BLaER1 treated with 17β-estradiol and CSF1 and Interleukin-3, amounts not matched to agents 10 nM and 100 nM (cell line): ENCODE measurements at regions not wholly inside any gene's neighbourhood (a gene's known extent, or its start where the extent isn't known, plus 50 kb on each side); places are given as distances from the start of the nearest gene placed in this dataset.

Source experiments
- H3K27ac ChIP-seq, 11 experiments: shearing (Covaris generic); formaldehyde crosslinking; 2 replicates each; pipeline ENCODE4 v1.8.1; 2022
- H3K27me3 ChIP-seq, 11 experiments: shearing (Covaris generic); formaldehyde crosslinking; 2 replicates each; pipeline ENCODE4 v1.8.1; 2022
- H3K36me3 ChIP-seq, 11 experiments: shearing (Covaris generic); formaldehyde crosslinking; 2 replicates each; pipeline ENCODE4 v1.8.1; 2022
- H3K4me1 ChIP-seq, 10 experiments: shearing (Covaris generic); formaldehyde crosslinking; 2 replicates each; pipeline ENCODE4 v1.8.1; 2022
- H3K4me2 ChIP-seq, 11 experiments: shearing (Covaris generic); formaldehyde crosslinking; 2 replicates each; pipeline ENCODE4 v1.8.1; 2022
- H3K4me3 ChIP-seq, 10 experiments: shearing (Covaris generic); formaldehyde crosslinking; 2 replicates each; pipeline ENCODE4 v1.8.1; 2022
- H3K9ac ChIP-seq, 11 experiments: shearing (Covaris generic); formaldehyde crosslinking; 2 replicates each; pipeline ENCODE4 v1.8.1; 2022
- H3K9me3 ChIP-seq, 11 experiments: shearing (Covaris generic); formaldehyde crosslinking; replicated peaks in 1 of 11; 2 replicates each; pipeline ENCODE4 v1.8.1; 2022
- H4K20me1 ChIP-seq, 11 experiments: shearing (Covaris generic); formaldehyde crosslinking; 2 replicates each; pipeline ENCODE4 v1.8.1; 2022
- Cebpa-rat ChIP-seq, 11 experiments: shearing (Covaris generic); IDR thresholded peaks; 2 replicates each; pipeline ENCODE4 v1.8.1; 2022

DNA sequence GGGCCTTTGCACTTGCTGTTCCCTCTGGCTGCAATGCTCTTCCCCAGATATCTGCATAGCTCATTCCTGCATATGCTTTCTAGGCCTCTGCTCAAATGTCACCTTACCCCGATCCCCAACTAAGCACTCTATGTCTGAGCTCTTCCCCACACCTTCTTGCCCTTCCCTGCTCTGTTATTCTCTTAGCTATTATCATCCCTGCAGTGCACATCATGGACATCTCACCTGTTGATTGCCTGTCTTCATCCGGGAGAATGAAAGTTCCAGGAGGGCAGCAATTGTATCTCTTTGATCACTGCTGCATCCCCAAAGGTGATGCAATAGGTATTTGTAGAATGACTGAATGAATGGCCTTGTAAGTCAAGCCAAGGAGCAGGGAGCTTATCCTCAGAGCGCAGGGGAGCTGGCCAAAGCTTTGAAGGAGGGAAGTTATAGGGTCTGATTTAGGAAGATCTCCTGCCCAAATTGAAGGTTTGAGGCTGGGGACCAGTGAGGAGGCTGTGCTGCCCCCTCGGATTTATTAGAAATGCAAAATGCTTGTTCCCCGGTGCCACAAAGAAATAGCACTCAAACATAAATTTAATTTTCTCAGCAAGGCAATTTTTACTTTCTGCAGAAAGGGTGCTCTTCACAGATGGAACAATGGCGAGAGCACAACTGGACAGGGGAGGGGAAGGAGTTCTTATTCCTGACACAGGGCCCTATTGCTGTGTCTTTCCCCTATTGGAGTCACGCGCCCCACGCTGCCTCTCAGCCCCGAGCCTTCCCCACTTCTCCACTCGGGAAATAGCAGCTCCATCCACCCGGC lies 631.1 kb downstream of the MATN1 start:
- Histone ChIP-seq H3K9me3 (peaks cover 30 to 45% (median 35%) of the 10 kb centered on the region in 11 experiments), H3K4me2 (no peak overlapping the region), H4K20me1 (no peaks in the 10 kb centered on the region), H3K4me1 (peaks cover 0 to 22% (median 15%) of the 10 kb centered on the region in 10 experiments; a peak in 12 of 20 replicates), H3K27me3 (no peaks in the 10 kb centered on the region), H3K9ac (no peak overlapping the region), H3K27ac (no peak overlapping the region), H3K4me3 (no peak overlapping the region; a peak in 1 of 20 replicates), H3K36me3 (no peaks in the 10 kb centered on the region; a peak in 2 of 22 replicates)
- TF ChIP-seq Cebpa-rat (IDR thresholded peaks at IDR 0.05) = no peak

DNA sequence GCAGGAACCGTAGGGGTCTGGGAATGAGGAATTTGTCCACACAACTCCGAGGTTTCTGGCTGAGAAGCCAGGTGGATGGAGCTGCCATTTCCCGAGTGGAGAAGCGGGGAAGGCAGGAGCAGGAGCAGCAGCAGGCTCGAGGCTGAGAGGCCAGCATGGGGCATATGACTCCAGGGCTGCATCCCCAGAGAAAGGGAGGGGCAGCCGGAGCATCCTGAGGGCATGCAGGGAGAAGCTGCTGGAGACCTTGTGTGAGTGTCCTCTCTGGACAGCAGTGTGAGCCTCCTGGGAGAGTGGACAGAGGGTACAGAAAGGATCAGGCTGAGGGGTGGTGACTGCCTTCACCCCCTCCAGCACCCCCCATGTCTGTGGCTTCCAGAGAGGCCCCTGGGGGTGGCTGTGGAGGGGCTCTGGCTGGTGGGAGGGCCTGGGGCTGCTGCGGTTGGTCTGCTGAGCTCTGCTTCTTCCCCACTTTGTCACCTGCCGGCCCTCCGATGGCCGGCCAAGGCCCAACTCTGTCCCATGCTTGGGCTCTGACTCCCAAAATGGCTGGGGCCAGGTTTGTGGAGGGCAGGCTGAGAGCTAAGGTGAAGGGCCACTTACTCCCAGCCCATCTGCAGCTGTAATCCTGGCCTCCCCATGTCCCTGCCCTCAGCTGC lies 633.1 kb downstream of the MATN1 start:
- no peaks in the 10 kb centered on the region for H3K27me3 ChIP-seq
- H3K27ac ChIP-seq = no peak overlapping the region
- no peak for TF ChIP-seq Cebpa-rat (IDR thresholded peaks at IDR 0.05)
- H4K20me1 ChIP-seq = no peaks in the 10 kb centered on the region
- peaks cover under 1 to 25% (median 22%) of the 10 kb centered on the region in 10 experiments; a peak in 18 of 20 replicates for H3K4me1 ChIP-seq
- H3K9ac ChIP-seq = no peak overlapping the region
- H3K4me3 ChIP-seq = no peak overlapping the region
- H3K36me3 ChIP-seq = no peaks in the 10 kb centered on the region; a peak in 2 of 22 replicates
- peak overlapping the region in 7 of 11 experiments; percentile 14 to 68 (median 40); a peak in 9 of 22 replicates for H3K4me2 ChIP-seq
- H3K9me3 ChIP-seq = peaks cover 30 to 45% (median 35%) of the 10 kb centered on the region in 11 experiments

- Histone ChIP-seq H3K9ac (peak overlapping the region in 1 of 11 experiments; percentile 9; a peak in 1 of 22 replicates), H3K27ac (no peak overlapping the region), H3K9me3 (peaks cover 30 to 39% (median 32%) of the 10 kb centered on the region in 11 experiments), H3K27me3 (no peaks in the 10 kb centered on the region), H3K4me3 (no peak overlapping the region), H4K20me1 (no peaks in the 10 kb centered on the region), H3K4me1 (peaks cover 13 to 38% (median 34%) of the 10 kb centered on the region in 10 experiments), H3K4me2 (peak overlapping the region in 9 of 11 experiments; percentile 14 to 68 (median 31); a peak in 12 of 22 replicates), H3K36me3 (no peaks in the 10 kb centered on the region; a peak in 2 of 22 replicates)
- no peak for TF ChIP-seq Cebpa-rat (IDR thresholded peaks at IDR 0.05)
Measured at GRCh38 chr1:30089024-30089430, 634.4 kb downstream of the MATN1 start.

DNA sequence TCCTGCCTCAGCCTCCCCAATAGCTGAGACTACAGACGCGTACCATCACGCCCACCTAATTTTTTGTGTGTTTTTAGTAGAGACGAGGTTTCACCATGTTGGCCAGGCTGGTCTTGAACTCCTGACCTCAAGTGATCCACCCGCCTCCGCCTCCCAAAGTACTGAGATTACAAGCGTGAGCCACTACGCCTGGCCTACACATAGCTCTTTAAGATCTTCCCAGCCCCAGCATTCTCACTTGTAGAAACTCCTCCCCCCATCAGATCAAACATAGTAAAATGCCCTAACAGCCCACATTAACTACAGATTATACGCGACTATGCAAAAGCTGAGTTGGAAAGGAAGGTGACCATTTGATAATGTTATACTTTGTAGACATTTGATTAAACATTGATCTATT lies 634.8 kb downstream of the MATN1 start:
- TF ChIP-seq Cebpa-rat (IDR thresholded peaks at IDR 0.05) = no peak
- no peaks in the 10 kb centered on the region for H4K20me1 ChIP-seq
- no peak overlapping the region for H3K27ac ChIP-seq
- H3K4me3 ChIP-seq = no peak overlapping the region
- peaks cover 27 to 34% (median 28%) of the 10 kb centered on the region in 11 experiments for H3K9me3 ChIP-seq
- no peaks in the 10 kb centered on the region; a peak in 2 of 22 replicates for H3K36me3 ChIP-seq
- H3K27me3 ChIP-seq = no peaks in the 10 kb centered on the region
- H3K9ac ChIP-seq = 0 out of 22 replicates have a peak overlapping the region, but pooled peaks of 1 of the 11 experiments have one; percentile 9
- peak overlapping the region in 7 of 11 experiments; percentile 14 to 68 (median 40); a peak in 8 of 22 replicates for H3K4me2 ChIP-seq
- H3K4me1 ChIP-seq = peaks cover 18 to 42% (median 38%) of the 10 kb centered on the region in 10 experiments

- TF ChIP-seq Cebpa-rat (IDR thresholded peaks at IDR 0.05) = no peak
- H3K9ac ChIP-seq = no peak overlapping the region
- H3K9me3 ChIP-seq = peaks cover 15 to 23% (median 17%) of the 10 kb centered on the region in 11 experiments
- H3K27me3 ChIP-seq = no peaks in the 10 kb centered on the region
- H4K20me1 ChIP-seq = no peaks in the 10 kb centered on the region
- no peak overlapping the region for H3K4me2 ChIP-seq
- no peak overlapping the region for H3K4me3 ChIP-seq
- no peak overlapping the region for H3K27ac ChIP-seq
- H3K4me1 ChIP-seq = peaks cover 25 to 48% (median 41%) of the 10 kb centered on the region in 10 experiments
- H3K36me3 ChIP-seq = no peaks in the 10 kb centered on the region; a peak in 2 of 22 replicates
Measured at GRCh38 chr1:30087465-30087864, 635.9 kb downstream of the MATN1 start.

DNA sequence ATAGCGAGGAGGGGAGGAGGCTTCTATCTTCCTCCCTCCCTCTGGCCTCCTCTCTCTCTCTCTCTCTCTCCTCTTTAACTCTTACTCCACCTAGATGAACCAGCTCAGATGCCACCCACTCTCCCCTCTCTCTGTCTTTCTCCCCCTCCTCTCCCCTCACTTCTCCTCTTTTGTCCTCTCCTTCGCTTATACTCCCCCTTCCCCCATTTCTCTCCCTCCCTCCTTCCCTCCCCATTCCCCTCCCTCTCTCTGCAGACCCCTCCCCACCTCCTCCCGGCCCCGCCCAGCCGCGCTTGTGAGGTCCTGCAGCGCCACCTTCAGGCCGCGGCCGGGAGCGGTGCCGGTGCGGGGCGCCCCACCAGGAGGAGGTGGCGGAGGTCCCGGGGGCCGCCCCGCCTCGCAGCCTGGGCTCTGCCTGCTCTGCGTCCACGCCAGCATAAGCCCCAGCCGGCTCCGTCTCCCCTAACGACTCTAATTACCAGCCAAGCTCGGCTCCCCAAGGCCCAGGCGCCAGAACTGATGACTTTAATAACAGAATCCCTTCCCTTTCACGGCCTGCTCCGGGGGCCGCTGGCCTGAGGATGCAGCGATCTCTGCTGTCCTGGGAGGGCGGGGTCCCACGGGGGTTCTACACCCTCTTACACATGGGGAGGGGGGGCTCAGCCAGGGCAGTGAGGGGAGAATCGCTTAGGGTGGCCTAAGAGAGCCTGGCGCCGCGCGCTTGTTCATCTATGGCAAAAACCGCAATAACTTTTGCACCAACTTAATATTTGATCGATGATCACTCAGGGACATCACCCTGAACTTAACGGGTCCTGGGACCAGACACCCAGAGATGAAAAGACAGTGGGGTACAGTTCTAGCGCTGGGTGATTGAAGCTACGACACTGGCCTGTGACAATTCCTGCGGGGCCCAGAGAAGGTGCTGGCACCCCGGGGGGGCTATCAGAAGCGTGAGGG lies 637.3 kb downstream of the MATN1 start:
- H3K9ac ChIP-seq = peak overlapping the region in 3 of 11 experiments; percentile 41 to 59 (median 47); a peak in 4 of 22 replicates
- H4K20me1 ChIP-seq = no peaks in the 10 kb centered on the region
- no peaks in the 10 kb centered on the region for H3K36me3 ChIP-seq
- peaks cover 25 to 48% (median 41%) of the 10 kb centered on the region in 10 experiments for H3K4me1 ChIP-seq
- peak overlapping the region in 2 of 10 experiments; percentile 16 to 35; a peak in 2 of 20 replicates for H3K4me3 ChIP-seq
- TF ChIP-seq Cebpa-rat (IDR thresholded peaks at IDR 0.05) = no peak
- no peaks in the 10 kb centered on the region for H3K27me3 ChIP-seq
- H3K4me2 ChIP-seq = peak overlapping the region; percentile 50 to 83 (median 61); a peak in 20 of 22 replicates
- H3K27ac ChIP-seq = no peak overlapping the region; a peak in 1 of 22 replicates
- peaks cover 1 to 9% (median 3%) of the 10 kb centered on the region in 11 experiments; a peak in 19 of 22 replicates for H3K9me3 ChIP-seq

DNA sequence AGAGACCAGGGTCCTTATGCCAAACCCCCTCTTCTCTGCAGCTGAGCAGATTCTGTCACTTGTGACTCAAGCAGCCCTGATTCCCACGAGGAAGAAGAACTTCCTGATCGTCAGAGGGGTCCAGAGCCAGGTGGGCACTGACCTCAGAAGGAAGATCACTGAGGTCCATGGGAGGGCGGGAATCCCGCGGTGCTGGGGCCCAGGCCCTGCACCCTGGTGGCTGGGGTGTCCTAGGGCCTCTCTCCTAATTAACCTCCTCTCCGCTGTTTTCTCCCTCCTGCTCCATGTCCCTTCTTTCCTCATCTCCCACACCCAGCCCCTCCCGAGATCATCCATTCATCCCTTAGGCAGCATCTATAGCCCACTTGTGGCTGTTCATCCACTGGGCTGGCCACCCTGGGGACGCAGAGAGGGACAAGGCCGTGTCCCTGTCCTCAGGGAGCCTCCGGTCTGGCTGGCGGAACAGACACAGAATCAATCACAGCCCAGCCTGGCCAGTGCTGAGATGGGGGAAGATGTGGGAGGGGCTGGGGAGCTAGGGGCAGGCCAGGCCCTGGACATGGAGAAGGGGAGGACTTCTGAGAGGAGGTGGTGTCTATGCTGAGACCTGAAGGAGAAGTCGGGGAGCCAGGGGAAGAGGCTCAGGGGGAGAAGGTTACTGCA lies 638.3 kb downstream of the MATN1 start:
- H4K20me1 ChIP-seq = no peaks in the 10 kb centered on the region
- no peaks in the 10 kb centered on the region for H3K9me3 ChIP-seq
- peaks cover 25 to 46% (median 37%) of the 10 kb centered on the region in 10 experiments for H3K4me1 ChIP-seq
- H3K27me3 ChIP-seq = no peaks in the 10 kb centered on the region
- peak overlapping the region in 1 of 11 experiments; percentile 14; a peak in 2 of 22 replicates for H3K27ac ChIP-seq
- no peaks in the 10 kb centered on the region for H3K36me3 ChIP-seq
- no peak for TF ChIP-seq Cebpa-rat (IDR thresholded peaks at IDR 0.05)
- no peak overlapping the region for H3K4me3 ChIP-seq
- peak overlapping the region; percentile 48 to 93 (median 72) for H3K4me2 ChIP-seq
- H3K9ac ChIP-seq = peak overlapping the region in 1 of 11 experiments; percentile 49; a peak in 1 of 22 replicates
